ENCODE measurements at regions not wholly inside any gene's neighbourhood (a gene's known extent, or its start where the extent isn't known, plus 50 kb on each side); places are given as distances from the start of the nearest gene placed in this dataset.
"Not testable (repeated sequence)": the region's sequence is repeated elsewhere in the genome, so short reads cannot be mapped to it uniquely, and the experiment has no call there.

- DNase-seq = no peak
Observed at GRCh38 chr3:44146073-44146472, 95.6 kb upstream of the TOPAZ1 start.

- no peak for DNase-seq
Observed at GRCh38 chr3:44159696-44160300, 81.9 kb upstream of the TOPAZ1 start.

DNA sequence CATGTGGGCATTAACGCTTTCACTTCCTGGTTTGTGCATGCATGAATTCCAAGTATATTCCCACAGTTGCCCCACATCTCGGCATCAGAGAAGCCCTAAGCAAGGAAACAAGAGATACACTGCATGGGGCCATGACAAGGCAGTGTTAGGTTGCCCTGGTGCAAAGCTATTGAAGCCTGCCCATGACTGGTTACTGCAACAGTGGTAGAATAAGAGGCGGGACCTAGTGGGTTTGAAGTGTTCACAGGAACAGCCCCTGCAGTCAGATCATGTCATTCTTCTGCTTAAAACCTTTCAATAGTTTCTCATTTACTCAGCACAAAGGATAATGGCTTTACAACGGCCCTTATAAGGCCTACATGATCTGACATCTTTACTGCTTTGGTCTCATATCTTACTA lies 80.9 kb upstream of the TOPAZ1 start:
- DNase-seq = no peak

DNA sequence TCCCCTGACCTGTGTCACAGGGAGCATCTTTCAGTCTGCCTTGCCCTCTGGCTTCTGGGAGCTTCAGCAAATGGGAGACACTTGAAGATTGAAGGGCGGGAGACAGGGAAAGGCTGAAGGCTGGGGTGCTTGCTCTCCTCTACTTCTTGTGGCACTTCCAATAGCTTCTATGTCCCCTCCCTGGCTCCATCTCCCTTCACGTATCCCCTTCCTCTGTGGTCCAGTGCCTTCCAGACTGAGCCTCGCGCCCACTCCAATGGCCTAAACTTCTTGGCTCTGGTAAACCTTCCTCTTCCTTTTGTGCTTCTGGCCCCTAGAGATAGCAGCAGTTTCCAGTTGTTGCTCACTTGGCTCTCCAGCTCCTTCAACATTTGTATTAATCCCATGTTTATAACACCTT lies 69.8 kb upstream of the TOPAZ1 start:
- no peak for DNase-seq

- not testable (repeated sequence) for DNase-seq
Observed at GRCh38 chr3:44172701-44173100, 69.0 kb upstream of the TOPAZ1 start.

GRCh38 chr3:44173263-44173662 lies 68.4 kb upstream of the TOPAZ1 start:
- no peak for DNase-seq

GRCh38 chr3:44175070-44175469 lies 66.6 kb upstream of the TOPAZ1 start:
- DNase-seq = peak; percentile 2

DNA sequence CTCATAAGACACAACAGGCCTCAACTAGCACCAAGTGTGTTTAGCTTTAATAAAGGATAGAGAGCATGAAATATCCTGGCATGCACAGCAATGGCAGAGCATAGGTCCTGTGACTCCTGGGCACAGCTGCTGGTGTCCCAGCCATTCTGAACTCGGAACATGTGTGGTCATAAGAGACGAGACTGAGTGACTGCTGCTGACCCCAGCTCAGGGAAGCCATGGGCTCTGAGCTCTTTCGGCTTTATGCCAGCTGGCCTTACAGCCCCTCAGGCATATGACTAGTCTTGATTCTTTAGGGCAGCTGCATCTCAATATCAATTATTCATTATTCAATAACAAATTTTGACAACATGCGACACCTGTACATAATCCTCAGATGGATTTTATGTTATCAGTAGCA lies 62.4 kb upstream of the TOPAZ1 start:
- DNase-seq = no peak

DNA sequence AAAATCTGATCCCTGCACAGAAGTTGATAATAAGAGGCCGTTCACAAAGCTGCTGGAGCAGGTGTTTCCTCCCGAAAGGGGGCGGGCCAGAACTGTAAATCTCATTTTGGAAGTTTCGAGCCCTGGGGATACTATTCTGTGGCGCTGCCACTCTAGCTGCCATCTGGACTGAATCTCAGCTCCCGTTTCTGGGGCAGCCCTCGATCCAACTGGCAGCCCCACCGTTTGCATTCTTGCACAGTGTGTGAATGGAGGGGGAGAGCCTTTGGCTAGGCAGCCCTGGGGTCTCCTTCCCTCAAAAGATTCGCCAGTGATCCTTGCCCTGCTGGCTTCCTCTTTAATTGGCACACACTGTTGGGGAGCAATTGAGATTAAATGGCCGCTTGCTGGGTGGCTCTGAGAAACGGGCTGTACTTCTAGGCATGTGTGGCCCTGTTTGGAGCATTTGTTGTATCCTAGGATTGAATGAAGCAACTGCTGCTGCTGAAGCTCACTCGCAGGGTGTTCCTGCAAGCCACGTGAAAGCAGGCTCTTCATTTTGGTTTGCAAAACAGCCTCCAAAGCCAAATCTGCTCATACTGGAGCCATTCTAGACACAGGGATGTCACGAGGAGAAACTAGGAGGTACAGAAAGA lies 57.2 kb upstream of the TOPAZ1 start:
- peak; percentile 2 for DNase-seq

DNA sequence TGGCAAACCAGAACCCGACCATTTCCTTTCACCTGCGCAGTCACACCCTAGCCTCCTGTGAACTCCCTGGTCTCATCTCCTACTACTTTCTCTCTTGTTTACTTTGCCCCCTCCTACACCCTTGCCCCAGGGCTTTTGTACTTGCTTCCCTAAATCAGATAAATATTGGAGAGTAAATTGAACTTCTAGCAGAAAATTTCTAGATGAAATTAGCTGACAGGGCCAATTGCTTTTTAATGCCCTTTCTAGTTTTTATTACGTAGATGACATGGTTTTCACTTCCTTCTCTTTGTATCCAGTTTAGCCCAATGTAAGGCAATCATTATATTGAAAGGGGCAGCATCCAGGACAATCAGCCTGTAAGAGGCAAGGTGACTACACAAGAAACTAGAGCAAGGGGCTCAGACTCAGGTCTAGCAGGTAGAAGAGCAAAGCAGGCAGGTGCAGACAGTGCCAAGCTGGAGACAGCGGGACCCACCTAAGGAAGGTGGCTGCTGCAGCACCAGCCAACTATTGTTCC lies 56.2 kb upstream of the TOPAZ1 start:
- DNase-seq = no peak

DNA sequence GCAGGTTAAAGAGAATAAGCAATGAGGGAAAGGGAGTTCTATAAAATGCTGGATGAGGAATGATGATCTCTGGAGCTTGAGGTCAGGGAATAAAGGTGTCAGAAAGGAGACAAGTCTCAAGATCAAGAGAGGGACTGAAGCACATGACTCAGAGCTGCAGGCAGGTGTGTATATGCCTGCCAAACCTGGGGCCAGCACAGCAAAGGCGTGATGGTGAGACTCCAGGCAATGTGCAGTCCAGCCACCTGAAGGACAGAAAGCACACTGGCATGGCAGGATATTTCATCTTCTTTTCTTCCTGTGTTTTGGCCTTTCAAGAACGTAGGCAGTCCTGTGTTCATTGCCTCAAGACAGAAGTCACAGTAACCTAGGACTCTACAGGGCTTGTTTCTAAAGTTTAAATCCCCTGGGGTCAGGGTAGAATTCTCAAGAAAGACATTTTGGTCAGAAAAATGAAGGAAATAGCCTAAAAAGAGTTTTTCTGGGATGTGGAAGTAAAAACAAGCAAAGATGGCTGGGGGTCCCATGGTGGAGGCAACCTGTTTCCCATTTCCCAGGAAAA lies 55.5 kb upstream of the TOPAZ1 start:
- no peak for DNase-seq

DNA sequence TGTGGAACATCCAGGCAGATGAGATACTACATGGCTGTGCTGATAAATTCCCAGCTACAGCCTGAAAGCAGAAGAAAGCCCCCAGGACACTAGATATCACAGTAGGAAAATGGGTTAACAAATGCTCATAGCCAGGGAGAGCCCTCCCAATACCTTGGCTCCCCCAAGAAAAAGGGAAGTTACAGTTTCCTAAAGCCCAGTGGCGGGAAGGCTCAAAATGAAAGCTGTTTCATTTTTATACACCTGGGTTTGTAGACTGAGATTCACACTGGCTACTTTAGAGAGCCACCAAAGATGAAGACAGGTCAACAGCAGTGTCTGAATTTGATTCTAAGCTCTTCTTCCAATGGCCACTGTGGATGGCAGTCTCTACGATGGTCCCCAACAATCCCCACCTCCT lies 55.0 kb upstream of the TOPAZ1 start:
- no peak for DNase-seq

Data from NCI-H1092 treated with DMSO at 0.1 percent for 48 hours (cell line).